Smooth muscle cell (in vitro differentiated cells): ENCODE measurements at regions not wholly inside any gene's neighbourhood (a gene's known extent, or its start where the extent isn't known, plus 50 kb on each side); places are given as distances from the start of the nearest gene placed in this dataset.

ENCODE experiments used
- DNase-seq: peaks from one replicate; lab custom pipeline; 2025; ENCODE audit not compliant: unreplicated experiment; lab: John Stamatoyannopoulos, UW
- H2AFZ ChIP-seq: fragments of 200-600 bp; sonication (generic); 2 replicates; pipeline ENCODE4 v1.6.0; 2016; ENCODE audit warnings: antibody characterized with exemption, low read depth, mild to moderate bottlenecking
- H3F3A ChIP-seq: fragments of 200-600 bp; sonication (generic); 2 replicates; pipeline ENCODE4 v1.6.0; 2017; ENCODE audit warnings: antibody characterized with exemption, low read depth
- H3K27ac ChIP-seq: fragments of 200-600 bp; sonication (generic); 2 replicates; pipeline ENCODE4 v1.5.1; 2016; ENCODE audit warnings: low read depth, mild to moderate bottlenecking
- H3K27me3 ChIP-seq: fragments of 200-600 bp; sonication (generic); 2 replicates; pipeline ENCODE4 v1.6.1; 2016; ENCODE audit warnings: low read depth, mild to moderate bottlenecking
- H3K36me3 ChIP-seq: fragments of 200-600 bp; sonication (generic); 2 replicates; pipeline ENCODE4 v1.5.1; 2016; ENCODE audit warnings: low read depth
- H3K4me1 ChIP-seq: fragments of 200-600 bp; sonication (generic); 2 replicates; pipeline ENCODE4 v1.5.1; 2016; ENCODE audit warnings: low read depth
- H3K4me2 ChIP-seq: fragments of 200-600 bp; sonication (generic); 2 replicates; pipeline ENCODE4 v1.6.0; 2016; ENCODE audit warnings: mild to moderate bottlenecking
- H3K4me3 ChIP-seq: fragments of 200-600 bp; sonication (generic); 2 replicates; pipeline ENCODE4 v1.5.1; 2016; ENCODE audit warnings: mild to moderate bottlenecking
- H3K79me2 ChIP-seq: fragments of 200-600 bp; sonication (generic); 2 replicates; pipeline ENCODE4 v1.6.0; 2016; ENCODE audit warnings: low read depth, mild to moderate bottlenecking
- H3K9ac ChIP-seq: fragments of 200-600 bp; sonication (generic); 2 replicates; pipeline ENCODE4 v1.6.0; 2016; ENCODE audit warnings: low read depth
- H3K9me3 ChIP-seq: fragments of 200-600 bp; sonication (generic); replicated peaks from 2 replicates; pipeline ENCODE4 v1.5.1; 2016; ENCODE audit warnings: low read depth
- H4K20me1 ChIP-seq: fragments of 200-600 bp; sonication (generic); 2 replicates; pipeline ENCODE4 v1.6.0; 2016; ENCODE audit warnings: low read depth
- CTCF ChIP-seq: fragments of 200-600 bp; sonication (generic); IDR thresholded peaks from 2 replicates; pipeline ENCODE4 v1.5.1; 2017; ENCODE audit warnings: borderline replicate concordance, mild to moderate bottlenecking, antibody characterized with exemption; ENCODE audit not compliant: insufficient read depth, poor library complexity, severe bottlenecking
- WGBS: methylation state at CpG from one replicate; pipeline ENCODE4 v1.1.7; 2016; ENCODE audit warnings: low lambda C conversion rate; 5-methylcytosine and 5-hydroxymethylcytosine counted together

GRCh38 chr20:50305636-50306477, 115.2 kb downstream of the CEBPB start:
- H3K9me3 ChIP-seq, result no peaks in the 10 kb centered on the region
- WGBS, result 50% methylated on average over 18 of the region's 19 CpGs

DNA sequence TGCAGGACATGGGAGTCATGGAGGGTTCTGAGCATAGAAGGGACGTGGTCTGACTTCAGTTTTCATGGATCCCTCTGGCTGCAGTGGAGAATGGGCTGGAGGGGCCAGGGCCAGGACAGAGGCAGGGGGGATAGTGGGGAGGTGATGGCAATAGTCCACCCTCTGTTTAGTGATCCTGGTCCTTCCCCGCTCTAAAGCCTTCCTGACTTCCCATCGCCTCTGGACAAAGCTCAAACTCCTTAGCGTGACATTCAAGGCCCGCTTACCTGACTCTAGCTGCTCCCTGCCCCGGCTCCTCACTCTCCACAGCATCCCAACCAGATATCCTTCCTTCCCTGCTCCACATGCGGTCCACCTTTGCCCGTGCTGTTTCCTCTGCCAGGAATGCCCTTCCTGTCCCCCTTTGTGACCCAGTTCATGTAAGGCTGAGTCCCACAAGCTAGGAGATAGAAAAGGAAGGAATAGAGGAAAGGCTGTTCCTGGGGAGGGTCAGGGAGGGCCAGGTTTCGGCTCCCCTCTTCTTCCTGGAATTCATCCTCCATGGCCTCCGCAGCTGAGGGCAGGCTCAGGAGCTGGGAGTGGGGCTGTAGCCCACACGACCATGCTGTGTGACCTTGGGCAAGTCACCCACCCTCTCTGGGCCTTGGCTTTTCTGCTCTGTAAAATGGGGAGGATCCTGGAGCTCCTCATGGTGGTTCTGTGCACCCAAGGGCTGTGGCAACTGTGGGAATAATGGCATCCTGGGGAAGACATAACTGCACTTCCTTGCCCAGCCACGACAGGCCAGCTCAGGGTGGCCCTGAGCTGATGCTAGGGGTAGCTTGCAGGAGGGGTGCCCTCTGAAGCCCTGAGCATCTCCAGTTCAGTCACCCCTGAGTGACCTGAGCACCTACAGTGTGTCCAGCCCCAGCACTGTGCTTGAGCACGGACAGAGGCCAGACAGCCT, 116.1 kb downstream of the CEBPB start:
- H3K9ac ChIP-seq, result no peak overlapping the region
- peaks cover 36% of the 10 kb centered on the region for H3F3A ChIP-seq
- peaks cover 12% of the 10 kb centered on the region for H3K4me1 ChIP-seq
- no peaks in the 10 kb centered on the region for H3K36me3 ChIP-seq
- TF ChIP-seq CTCF, result no peak
- H4K20me1 ChIP-seq, result no peaks in the 10 kb centered on the region
- no peaks in the 10 kb centered on the region for H3K27me3 ChIP-seq
- no peak overlapping the region for H2AFZ ChIP-seq
- DNase-seq, result no peak
- no peaks in the 10 kb centered on the region for H3K79me2 ChIP-seq
- H3K27ac ChIP-seq, result peak overlapping the region; percentile 99
- peak overlapping the region; percentile 39 for H3K4me2 ChIP-seq
- no peak overlapping the region for H3K4me3 ChIP-seq
- H3K9me3 ChIP-seq, result no peaks in the 10 kb centered on the region
- 92% methylated on average over 12 of the region's 13 CpGs for WGBS

More at GRCh38 chr20:50305636-50306477, 115.2 kb downstream of the CEBPB start:
- Histone ChIP-seq H3K4me2 (peak overlapping the region; percentile 39), H4K20me1 (no peaks in the 10 kb centered on the region), H3K4me3 (no peak overlapping the region), H3K27me3 (no peaks in the 10 kb centered on the region), H3F3A (peaks cover 36% of the 10 kb centered on the region), H3K4me1 (peaks cover 12% of the 10 kb centered on the region), H3K79me2 (no peaks in the 10 kb centered on the region), H3K9ac (no peak overlapping the region), H3K27ac (peak overlapping the region; percentile 99), H2AFZ (no peak overlapping the region), H3K36me3 (no peaks in the 10 kb centered on the region)
- no peak for DNase-seq
- TF ChIP-seq CTCF, result no peak

- Histone ChIP-seq H2AFZ (no peak overlapping the region), H3K4me1 (peaks cover 12% of the 10 kb centered on the region), H3K9ac (peak overlapping the region; percentile 83), H3F3A (peaks cover 36% of the 10 kb centered on the region), H3K9me3 (no peaks in the 10 kb centered on the region), H3K4me2 (peak overlapping the region; percentile 48), H3K27ac (peak overlapping the region; percentile 99), H4K20me1 (no peaks in the 10 kb centered on the region), H3K79me2 (no peaks in the 10 kb centered on the region), H3K4me3 (no peak overlapping the region), H3K36me3 (no peaks in the 10 kb centered on the region), H3K27me3 (no peaks in the 10 kb centered on the region)
- WGBS, result 41% methylated on average over 3 of the region's 3 CpGs
- no peak for DNase-seq
- no peak for TF ChIP-seq CTCF
These were observed 117.5 kb downstream of the CEBPB start for GRCh38 chr20:50308166-50308512.
